K562 (cell line): ENCODE measurements at regions not wholly inside any gene's neighbourhood (a gene's known extent, or its start where the extent isn't known, plus 50 kb on each side); places are given as distances from the start of the nearest gene placed in this dataset.

ENCODE experiments used
- MTF1 ChIP-seq: fragments of 250-450 bp; sonication (Bioruptor Pico); IDR thresholded peaks from 2 replicates; pipeline ENCODE4 v1.9.0; 2021; ENCODE audit warnings: moderate library complexity, mild to moderate bottlenecking, inconsistent platforms, borderline replicate concordance
- POLR2A ChIP-seq: fragments of 450-650 bp; conservative IDR thresholded peaks from 2 replicates; pipeline ENCODE4 v1.6.1; 2016
- POLR2AphosphoS5 ChIP-seq: IDR thresholded peaks from 2 replicates; pipeline ENCODE4 v1.6.1; 2011; ENCODE audit warnings: mild to moderate bottlenecking, low read depth, low read length, moderate library complexity; ENCODE audit not compliant: control insufficient read depth, insufficient read depth
- PRPF4 ChIP-seq: fragments of 200-400 bp; formaldehyde crosslinking; IDR thresholded peaks from one replicate; pipeline ENCODE4 v1.6.1; 2017; ENCODE audit warnings: low read length, low read depth, mild to moderate bottlenecking; ENCODE audit not compliant: insufficient read depth, poor library complexity, severe bottlenecking
- TF ChIP-seq, protein P1 (sequence below): sonication (generic); formaldehyde crosslinking; IDR thresholded peaks from 2 replicates; pipeline ENCODE4 v1.8.0; 2022; ENCODE audit warnings: mild to moderate bottlenecking, low read depth, missing genetic modification reagents

DNA sequence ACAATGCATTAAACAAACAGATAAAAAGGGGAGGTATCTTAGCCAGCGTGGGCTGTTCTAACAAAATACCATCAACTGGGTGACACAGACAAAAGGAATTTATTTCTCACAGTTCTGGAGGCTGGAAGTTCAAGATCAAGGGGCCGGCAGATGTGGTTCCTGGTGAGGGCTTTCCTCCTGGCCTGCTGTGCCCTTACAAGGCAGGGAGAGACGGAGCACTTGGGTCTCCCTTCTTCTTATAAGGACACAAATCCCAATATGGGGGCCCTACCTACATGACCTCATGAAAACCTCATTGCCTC lies 281.6 kb upstream of the KLF14 start:
- TF ChIP-seq PRPF4 = no peak
- TF ChIP-seq, protein P1, sequence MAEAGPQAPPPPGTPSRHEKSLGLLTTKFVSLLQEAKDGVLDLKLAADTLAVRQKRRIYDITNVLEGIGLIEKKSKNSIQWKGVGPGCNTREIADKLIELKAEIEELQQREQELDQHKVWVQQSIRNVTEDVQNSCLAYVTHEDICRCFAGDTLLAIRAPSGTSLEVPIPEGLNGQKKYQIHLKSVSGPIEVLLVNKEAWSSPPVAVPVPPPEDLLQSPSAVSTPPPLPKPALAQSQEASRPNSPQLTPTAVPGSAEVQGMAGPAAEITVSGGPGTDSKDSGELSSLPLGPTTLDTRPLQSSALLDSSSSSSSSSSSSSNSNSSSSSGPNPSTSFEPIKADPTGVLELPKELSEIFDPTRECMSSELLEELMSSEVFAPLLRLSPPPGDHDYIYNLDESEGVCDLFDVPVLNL (CRISPR knock-in tag) = no peak
- no peak for TF ChIP-seq MTF1
- no peak for TF ChIP-seq POLR2AphosphoS5
- no peak for TF ChIP-seq POLR2A
